K562 (cell line): ENCODE measurements at regions not wholly inside any gene's neighbourhood (a gene's known extent, or its start where the extent isn't known, plus 50 kb on each side); places are given as distances from the start of the nearest gene placed in this dataset.

Experiments used
- ATAC-seq: fragments of 200-7000 bp; cut with Tn5 transposase; 3 replicates; pipeline ENCODE4 v1.9.1; 2020; ENCODE audit warnings: moderate library complexity
- BruUV-seq: library from RNA; stranded (reverse); fragments of 400-500 nt; replicated peaks from 2 replicates; lab custom pipeline; 2021; lab: Mats Ljungman, UMichigan
- CTCF ChIA-PET: fragments of 300-600 bp; formaldehyde crosslinking; extraction: SDS; loops from one replicate; lab custom pipeline; 2021; ENCODE audit warnings: low intra/inter-chr PET ratio; lab: Yijun Ruan, JAX
- POLR2A ChIA-PET: fragments of 300-600, 350-650 bp; sonication (Branson Sonifier 250); formaldehyde crosslinking; extraction: SDS; loops from one replicate; lab custom pipeline; 2021; ENCODE audit warnings: antibody characterized with exemption, inconsistent platforms; lab: Yijun Ruan, JAX
- DNase-seq, 4 experiments: peaks; one replicate each; pipeline versions ENCODE4 v3.0.0 to v3.0.0-alpha.2; 2011 to 2018; ENCODE audit warnings: low spot score in 3 of 4, mixed read lengths in 3 of 4; ENCODE audit errors: extremely low read depth in 1 of 4
- FAIRE-seq: peaks from 2 replicates; lab custom pipeline; 2011; peaks lifted over from hg19 to GRCh38; lab: Jason Lieb, UNC
- H2AFZ ChIP-seq: 2 replicates; pipeline ENCODE4 v1.6.0; 2011; ENCODE audit warnings: low read depth, low read length, control low read depth, inconsistent platforms
- H3K27ac ChIP-seq: fragments of 200-600 bp; 3 replicates; pipeline ENCODE4 v1.8.0; 2011; ENCODE audit warnings: low read depth, mild to moderate bottlenecking, control low read depth, inconsistent platforms, low read length, moderate library complexity, mixed read lengths; ENCODE audit errors: extremely low read depth
- H3K27me3 ChIP-seq, 2 experiments: fragments of 300-600 bp in 1 of 2; 2 replicates in 1 of 2; 3 replicates in 1 of 2; pipeline versions ENCODE4 v1.6.0 to v1.8.0; 2011; ENCODE audit warnings: inconsistent platforms in 2 of 2, low read length in 2 of 2, mild to moderate bottlenecking in 1 of 2, mixed read lengths in 1 of 2, moderate library complexity in 1 of 2; ENCODE audit not compliant: control insufficient read depth in 2 of 2, insufficient read depth in 2 of 2
- H3K36me3 ChIP-seq: fragments of 300-600 bp; 3 replicates; pipeline ENCODE4 v1.8.0; 2011; ENCODE audit warnings: mild to moderate bottlenecking, low read length, inconsistent platforms; ENCODE audit not compliant: control insufficient read depth, insufficient read depth
- H3K4me1 ChIP-seq, 2 experiments: fragments of 200-600 bp in 1 of 2; replicated peaks in 1 of 2; 2 replicates in 1 of 2; 3 replicates in 1 of 2; pipeline versions ENCODE4 v1.5.1 to v1.8.0; 2011; ENCODE audit warnings: inconsistent platforms in 2 of 2, low read length in 2 of 2, mild to moderate bottlenecking in 1 of 2, mixed read lengths in 1 of 2, moderate library complexity in 1 of 2; ENCODE audit not compliant: control insufficient read depth in 2 of 2, insufficient read depth in 2 of 2
- H3K4me2 ChIP-seq: 2 replicates; pipeline ENCODE4 v1.6.1; 2011; ENCODE audit warnings: low read length, control low read depth, inconsistent platforms, mixed read lengths; ENCODE audit not compliant: insufficient read depth
- H3K4me3 ChIP-seq: fragments of 200-600 bp; sonication (generic), shearing (Covaris generic); 2 replicates; pipeline ENCODE4 v1.5.1; 2016; ENCODE audit warnings: control low read depth, inconsistent platforms
- H3K79me2 ChIP-seq: fragments of 200-600 bp; 3 replicates; pipeline ENCODE4 v1.8.0; 2011; ENCODE audit warnings: low read length, inconsistent platforms; ENCODE audit not compliant: control insufficient read depth, insufficient read depth
- H3K9ac ChIP-seq, 2 experiments: 2 replicates each; pipeline versions ENCODE4 v1.6.0 to v1.6.1; 2011; ENCODE audit warnings: low read depth in 2 of 2, low read length in 2 of 2, control low read depth in 1 of 2, inconsistent platforms in 1 of 2, mild to moderate bottlenecking in 1 of 2, mixed read lengths in 1 of 2; ENCODE audit not compliant: insufficient read depth in 1 of 2
- H3K9me1 ChIP-seq: one replicate; pipeline ENCODE4 v1.6.0; 2011; ENCODE audit warnings: inconsistent platforms, mild to moderate bottlenecking, low read length, moderate library complexity; ENCODE audit not compliant: control insufficient read depth, insufficient read depth
- H3K9me3 ChIP-seq: replicated peaks from 2 replicates; pipeline ENCODE4 v1.5.1; 2011; ENCODE audit warnings: low read depth, low read length, inconsistent platforms; ENCODE audit not compliant: control insufficient read depth, insufficient read depth
- H4K20me1 ChIP-seq: replicated peaks from 2 replicates; pipeline ENCODE4 v1.6.1; 2011; ENCODE audit warnings: low read length, inconsistent platforms, mixed read lengths; ENCODE audit not compliant: control insufficient read depth, insufficient read depth
- CREB3L1 ChIP-seq: fragments of 450-650 bp; IDR thresholded peaks from 2 replicates; pipeline ENCODE4 v1.6.1; 2014; ENCODE audit warnings: low read depth, mild to moderate bottlenecking, moderate library complexity, borderline replicate concordance
- ZNF3 ChIP-seq: fragments of 250-450 bp; sonication (Bioruptor Pico); IDR thresholded peaks from 2 replicates; pipeline ENCODE4 v1.5.0; 2021; ENCODE audit warnings: mild to moderate bottlenecking, moderate library complexity
- WGBS: fragments of 100-300 bp; shearing (Covaris generic); methylation state at CpG from one replicate; pipeline ENCODE4 v1.1.6; 2016; ENCODE audit warnings: low coverage, mixed read lengths; ENCODE audit not compliant: insufficient coverage; ENCODE audit errors: missing lambda C conversion rate; 5-methylcytosine and 5-hydroxymethylcytosine counted together
- in situ Hi-C: fragments of 300-500 bp; cut with MboI; formaldehyde crosslinking; loops from 4 replicates; pipeline ENCODE4 v1.15.0; 2018; ENCODE audit warnings: inconsistent platforms, mixed read lengths
- intact Hi-C: fragments of 100-400 bp; cut with micrococcal nuclease; formaldehyde crosslinking; loops from 2 replicates; pipeline ENCODE4 v1.14.2; 2022
- TF ChIP-seq, protein P1 (sequence below): sonication (generic); formaldehyde crosslinking; IDR thresholded peaks from 2 replicates; pipeline ENCODE4 v1.8.0; 2022; ENCODE audit warnings: missing genetic modification reagents, mild to moderate bottlenecking, moderate library complexity, borderline replicate concordance
- TF ChIP-seq, protein P2 (sequence below): fragments of 450-650 bp; IDR thresholded peaks from 2 replicates; pipeline ENCODE4 v1.6.1; 2017; ENCODE audit warnings: mild to moderate bottlenecking, moderate library complexity

GRCh38 chr3:127495821-127496655 is 94.5 kb downstream of the TPRA1 start:
- 0% methylated on average over 2 of the region's 2 CpGs for WGBS
- no peaks in the 10 kb centered on the region for H3K9me3 ChIP-seq
- BruUV-seq, result no TSS peak
- no peaks in the 10 kb centered on the region for H3K36me3 ChIP-seq
- ChIA-PET POLR2A (no interaction called here), CTCF (no interaction called here)
- H4K20me1 ChIP-seq, result no peaks in the 10 kb centered on the region
- no peak overlapping the region for H3K27ac ChIP-seq
- intact Hi-C loops, result no loop called here
- ATAC-seq (no peak), DNase-seq (no peak), FAIRE-seq (no peak)
- in situ Hi-C loops, result no loop called here
- H3K4me2 ChIP-seq, result no peak overlapping the region
- no peak overlapping the region for H2AFZ ChIP-seq
- no peaks in the 10 kb centered on the region for H3K9me1 ChIP-seq
- no peak overlapping the region for H3K4me3 ChIP-seq
- no peak overlapping the region for H3K9ac ChIP-seq
- no peak for TF ChIP-seq ZNF3 (CRISPR knock-in tag)
- TF ChIP-seq CREB3L1, result no peak
- TF ChIP-seq, protein P1, sequence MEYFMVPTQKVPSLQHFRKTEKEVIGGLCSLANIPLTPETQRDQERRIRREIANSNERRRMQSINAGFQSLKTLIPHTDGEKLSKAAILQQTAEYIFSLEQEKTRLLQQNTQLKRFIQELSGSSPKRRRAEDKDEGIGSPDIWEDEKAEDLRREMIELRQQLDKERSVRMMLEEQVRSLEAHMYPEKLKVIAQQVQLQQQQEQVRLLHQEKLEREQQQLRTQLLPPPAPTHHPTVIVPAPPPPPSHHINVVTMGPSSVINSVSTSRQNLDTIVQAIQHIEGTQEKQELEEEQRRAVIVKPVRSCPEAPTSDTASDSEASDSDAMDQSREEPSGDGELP (CRISPR knock-in tag), result no peak
- TF ChIP-seq, protein P2, sequence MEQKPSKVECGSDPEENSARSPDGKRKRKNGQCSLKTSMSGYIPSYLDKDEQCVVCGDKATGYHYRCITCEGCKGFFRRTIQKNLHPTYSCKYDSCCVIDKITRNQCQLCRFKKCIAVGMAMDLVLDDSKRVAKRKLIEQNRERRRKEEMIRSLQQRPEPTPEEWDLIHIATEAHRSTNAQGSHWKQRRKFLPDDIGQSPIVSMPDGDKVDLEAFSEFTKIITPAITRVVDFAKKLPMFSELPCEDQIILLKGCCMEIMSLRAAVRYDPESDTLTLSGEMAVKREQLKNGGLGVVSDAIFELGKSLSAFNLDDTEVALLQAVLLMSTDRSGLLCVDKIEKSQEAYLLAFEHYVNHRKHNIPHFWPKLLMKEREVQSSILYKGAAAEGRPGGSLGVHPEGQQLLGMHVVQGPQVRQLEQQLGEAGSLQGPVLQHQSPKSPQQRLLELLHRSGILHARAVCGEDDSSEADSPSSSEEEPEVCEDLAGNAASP, result no peak
- no peaks in the 10 kb centered on the region for H3K4me1 ChIP-seq
- H3K79me2 ChIP-seq, result no peaks in the 10 kb centered on the region
- H3K27me3 ChIP-seq, result no peaks in the 10 kb centered on the region
